Upper lobe of left lung (tissue), 4 donors: ENCODE measurements at regions not wholly inside any gene's neighbourhood (a gene's known extent, or its start where the extent isn't known, plus 50 kb on each side); places are given as distances from the start of the nearest gene placed in this dataset.

Source experiments
- EP300 ChIP-seq, 4 donors: sonication (generic); formaldehyde crosslinking; IDR thresholded peaks; one replicate each; pipeline ENCODE4 v1.5.1; 2017; ENCODE audit warnings: antibody characterized with exemption in 4 of 4, control low read depth in 2 of 4
- POLR2A ChIP-seq, 4 donors: fragments of 450-650 bp; IDR thresholded peaks; one replicate each; pipeline ENCODE4 v1.5.1; 2016 to 2017; ENCODE audit warnings: antibody characterized with exemption in 4 of 4, mild to moderate bottlenecking in 2 of 4
- POLR2AphosphoS5 ChIP-seq, 2 donors: sonication (generic); formaldehyde crosslinking; IDR thresholded peaks; one replicate each; pipeline ENCODE4 v1.5.1; 2017; ENCODE audit warnings: antibody characterized with exemption in 2 of 2
- TF ChIP-seq, protein P1 (sequence below), 6 experiments: fragments of 450-650 bp in 4 of 6; fragments of 200-600 bp in 2 of 6; sonication (generic) in 2 of 6; IDR thresholded peaks; one replicate each; pipeline ENCODE4 v1.5.1; 2016 to 2019; ENCODE audit warnings: antibody characterized with exemption in 6 of 6

DNA sequence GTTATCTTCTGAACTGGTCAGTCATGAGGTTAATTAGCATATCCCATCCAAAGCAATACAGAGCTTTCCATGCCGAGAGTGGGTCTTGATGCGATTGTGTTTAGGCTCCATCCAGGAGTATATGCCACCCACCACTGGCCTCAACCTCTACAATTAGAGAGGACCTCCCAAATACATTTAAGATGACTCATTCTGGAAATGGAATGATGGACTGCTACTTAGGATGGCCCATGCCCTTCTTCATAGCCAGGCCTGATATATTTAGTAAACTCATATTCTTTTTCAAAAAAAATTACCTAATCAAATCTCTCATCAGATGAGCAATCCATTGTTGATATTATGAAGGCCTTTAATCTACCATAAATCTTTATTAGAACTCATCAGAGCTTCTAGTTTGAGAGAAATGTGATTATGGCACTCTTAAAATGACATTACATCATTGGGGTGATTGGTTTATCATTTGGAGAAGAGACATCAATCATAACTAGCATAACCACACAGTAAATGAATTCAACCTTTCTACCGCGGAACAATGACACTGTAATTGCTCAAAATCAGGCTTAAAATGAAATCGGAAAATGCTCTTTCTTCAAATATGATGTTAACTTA lies 414.2 kb upstream of the WWC1 start:
- no peak for TF ChIP-seq POLR2A (IDR thresholded peaks at IDR 0.05)
- TF ChIP-seq, protein P1, sequence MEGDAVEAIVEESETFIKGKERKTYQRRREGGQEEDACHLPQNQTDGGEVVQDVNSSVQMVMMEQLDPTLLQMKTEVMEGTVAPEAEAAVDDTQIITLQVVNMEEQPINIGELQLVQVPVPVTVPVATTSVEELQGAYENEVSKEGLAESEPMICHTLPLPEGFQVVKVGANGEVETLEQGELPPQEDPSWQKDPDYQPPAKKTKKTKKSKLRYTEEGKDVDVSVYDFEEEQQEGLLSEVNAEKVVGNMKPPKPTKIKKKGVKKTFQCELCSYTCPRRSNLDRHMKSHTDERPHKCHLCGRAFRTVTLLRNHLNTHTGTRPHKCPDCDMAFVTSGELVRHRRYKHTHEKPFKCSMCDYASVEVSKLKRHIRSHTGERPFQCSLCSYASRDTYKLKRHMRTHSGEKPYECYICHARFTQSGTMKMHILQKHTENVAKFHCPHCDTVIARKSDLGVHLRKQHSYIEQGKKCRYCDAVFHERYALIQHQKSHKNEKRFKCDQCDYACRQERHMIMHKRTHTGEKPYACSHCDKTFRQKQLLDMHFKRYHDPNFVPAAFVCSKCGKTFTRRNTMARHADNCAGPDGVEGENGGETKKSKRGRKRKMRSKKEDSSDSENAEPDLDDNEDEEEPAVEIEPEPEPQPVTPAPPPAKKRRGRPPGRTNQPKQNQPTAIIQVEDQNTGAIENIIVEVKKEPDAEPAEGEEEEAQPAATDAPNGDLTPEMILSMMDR (IDR thresholded peaks at IDR 0.05) = no peak
- TF ChIP-seq POLR2AphosphoS5 (IDR thresholded peaks at IDR 0.05) = no peak
- no peak for TF ChIP-seq EP300 (IDR thresholded peaks at IDR 0.05)
